OCI-LY7 (cell line): ENCODE measurements at regions not wholly inside any gene's neighbourhood (a gene's known extent, or its start where the extent isn't known, plus 50 kb on each side); places are given as distances from the start of the nearest gene placed in this dataset.

Experiments
- EZH2phosphoT487 ChIP-seq: fragments of 200-600 bp; sonication (generic); IDR thresholded peaks from 2 replicates; pipeline ENCODE4 v1.6.1; 2018; ENCODE audit warnings: low read depth, borderline replicate concordance, mild to moderate bottlenecking, mixed run types, antibody characterized with exemption, low read length, moderate library complexity, mixed read lengths
- TF ChIP-seq, protein P1 (sequence below): fragments of 200-600 bp; sonication (generic); conservative IDR thresholded peaks from 2 replicates; pipeline ENCODE4 v1.5.1; 2014; ENCODE audit warnings: mild to moderate bottlenecking, antibody characterized with exemption, low read length, moderate library complexity, mixed read lengths

DNA sequence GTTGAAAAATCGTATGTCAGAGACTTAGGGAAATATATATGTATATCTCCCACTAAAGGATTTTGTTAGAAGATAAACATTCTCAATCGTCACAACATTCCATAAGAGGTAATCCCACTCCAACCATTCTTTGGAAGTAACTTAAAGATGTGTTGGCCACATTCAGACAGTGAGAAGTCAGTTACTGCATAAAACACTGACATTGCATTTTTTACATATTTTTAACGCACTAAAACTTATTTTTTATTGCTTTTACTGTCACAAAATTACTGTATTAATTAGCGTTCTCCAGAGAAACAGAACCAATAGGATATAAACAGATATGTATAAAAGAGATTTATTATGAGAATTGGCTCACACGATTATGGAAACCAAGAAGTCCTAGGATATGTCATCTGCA, 74.3 kb upstream of the VGLL2 start:
- TF ChIP-seq, protein P1, sequence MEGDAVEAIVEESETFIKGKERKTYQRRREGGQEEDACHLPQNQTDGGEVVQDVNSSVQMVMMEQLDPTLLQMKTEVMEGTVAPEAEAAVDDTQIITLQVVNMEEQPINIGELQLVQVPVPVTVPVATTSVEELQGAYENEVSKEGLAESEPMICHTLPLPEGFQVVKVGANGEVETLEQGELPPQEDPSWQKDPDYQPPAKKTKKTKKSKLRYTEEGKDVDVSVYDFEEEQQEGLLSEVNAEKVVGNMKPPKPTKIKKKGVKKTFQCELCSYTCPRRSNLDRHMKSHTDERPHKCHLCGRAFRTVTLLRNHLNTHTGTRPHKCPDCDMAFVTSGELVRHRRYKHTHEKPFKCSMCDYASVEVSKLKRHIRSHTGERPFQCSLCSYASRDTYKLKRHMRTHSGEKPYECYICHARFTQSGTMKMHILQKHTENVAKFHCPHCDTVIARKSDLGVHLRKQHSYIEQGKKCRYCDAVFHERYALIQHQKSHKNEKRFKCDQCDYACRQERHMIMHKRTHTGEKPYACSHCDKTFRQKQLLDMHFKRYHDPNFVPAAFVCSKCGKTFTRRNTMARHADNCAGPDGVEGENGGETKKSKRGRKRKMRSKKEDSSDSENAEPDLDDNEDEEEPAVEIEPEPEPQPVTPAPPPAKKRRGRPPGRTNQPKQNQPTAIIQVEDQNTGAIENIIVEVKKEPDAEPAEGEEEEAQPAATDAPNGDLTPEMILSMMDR = no peak
- no peak for TF ChIP-seq EZH2phosphoT487
